GM12878 (cell line): ENCODE measurements at regions not wholly inside any gene's neighbourhood (a gene's known extent, or its start where the extent isn't known, plus 50 kb on each side); places are given as distances from the start of the nearest gene placed in this dataset.

Source experiments
- CTCF ChIP-seq, 3 experiments: IDR thresholded peaks in 2 of 3; conservative IDR thresholded peaks in 1 of 3; 2 replicates each; pipeline ENCODE4 v1.5.1; 2011; ENCODE audit warnings: low read depth in 3 of 3, low read length in 3 of 3, mild to moderate bottlenecking in 3 of 3, control low read depth in 2 of 3, moderate library complexity in 2 of 3, inconsistent platforms in 1 of 3, mixed read lengths in 1 of 3; ENCODE audit not compliant: control insufficient read depth in 2 of 3, insufficient read depth in 1 of 3; ENCODE audit errors: extremely low read depth in 1 of 3
- EP300 ChIP-seq, 2 experiments: fragments of 150-350 bp in 1 of 2; IDR thresholded peaks; 2 replicates each; pipeline ENCODE4 v1.6.1; 2011 to 2012; ENCODE audit warnings: low read depth in 2 of 2, low read length in 2 of 2, borderline replicate concordance in 1 of 2, improper control_type of control experiment in 1 of 2, inconsistent platforms in 1 of 2; ENCODE audit not compliant: control insufficient read depth in 1 of 2
- FOXM1 ChIP-seq: IDR thresholded peaks from 2 replicates; pipeline ENCODE4 v1.6.1; 2012; ENCODE audit warnings: low read depth, mild to moderate bottlenecking, inconsistent platforms, low read length, moderate library complexity
- POLR2A ChIP-seq: IDR thresholded peaks from 2 replicates; pipeline ENCODE4 v1.6.1; 2011; ENCODE audit warnings: low read depth, mild to moderate bottlenecking, low read length
- TF ChIP-seq, protein P1 (sequence below): IDR thresholded peaks from 2 replicates; pipeline ENCODE4 v1.6.1; 2012; ENCODE audit warnings: low read depth, low read length, improper control_type of control experiment

DNA sequence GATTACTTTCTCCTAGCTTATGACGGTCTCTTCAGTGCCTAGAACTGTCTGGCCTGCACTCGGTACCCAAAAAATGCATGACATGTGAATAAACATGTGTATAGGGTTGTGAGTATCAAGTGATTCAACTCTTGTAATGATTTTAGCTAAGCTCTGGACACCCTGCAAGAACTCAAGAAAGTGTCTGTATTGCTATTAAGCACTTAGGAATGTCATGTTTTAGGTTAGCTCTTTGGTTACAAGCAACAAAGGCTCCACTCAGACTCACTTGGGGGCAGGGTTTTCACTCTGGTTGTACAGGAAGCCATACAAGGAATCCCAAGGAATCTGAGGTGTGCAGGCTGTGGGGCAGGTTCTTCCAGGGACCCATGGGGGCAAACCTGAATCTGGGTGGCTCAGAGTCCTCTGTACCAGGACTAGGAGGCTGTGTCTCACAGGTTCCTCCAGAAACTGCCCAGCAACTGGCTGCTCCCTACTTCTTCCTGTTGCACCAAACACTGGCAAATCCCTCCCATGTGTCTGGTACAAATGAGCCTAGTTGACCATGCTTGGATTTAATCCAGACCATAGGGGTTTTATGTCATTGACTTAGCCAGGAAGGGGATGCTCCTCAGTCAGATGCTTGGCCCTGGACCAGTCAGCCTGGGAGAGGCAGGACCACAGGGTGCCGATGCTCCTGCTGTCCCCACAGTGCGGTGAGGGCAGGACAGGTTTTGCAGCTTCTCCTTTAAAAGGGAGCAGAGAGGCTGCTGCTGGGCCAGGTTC, 77.9 kb upstream of the CDH4 start:
- no peak for TF ChIP-seq CTCF (IDR thresholded peaks at IDR 0.05 in 2 of 3, conservative IDR thresholded peaks at IDR 0.05 in 1 of 3; ENCODE audit: control insufficient read depth in 2 of 3, extremely low read depth in 1 of 3, insufficient read depth in 1 of 3, low read depth in 3 of 3, low read length in 3 of 3)
- TF ChIP-seq, protein P1, sequence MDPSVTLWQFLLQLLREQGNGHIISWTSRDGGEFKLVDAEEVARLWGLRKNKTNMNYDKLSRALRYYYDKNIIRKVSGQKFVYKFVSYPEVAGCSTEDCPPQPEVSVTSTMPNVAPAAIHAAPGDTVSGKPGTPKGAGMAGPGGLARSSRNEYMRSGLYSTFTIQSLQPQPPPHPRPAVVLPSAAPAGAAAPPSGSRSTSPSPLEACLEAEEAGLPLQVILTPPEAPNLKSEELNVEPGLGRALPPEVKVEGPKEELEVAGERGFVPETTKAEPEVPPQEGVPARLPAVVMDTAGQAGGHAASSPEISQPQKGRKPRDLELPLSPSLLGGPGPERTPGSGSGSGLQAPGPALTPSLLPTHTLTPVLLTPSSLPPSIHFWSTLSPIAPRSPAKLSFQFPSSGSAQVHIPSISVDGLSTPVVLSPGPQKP, result no peak
- no peak for TF ChIP-seq EP300 (IDR thresholded peaks at IDR 0.05; ENCODE audit: borderline replicate concordance in 1 of 2, control insufficient read depth in 1 of 2, low read depth in 2 of 2, low read length in 2 of 2)
- TF ChIP-seq POLR2A, result no peak
- TF ChIP-seq FOXM1, result no peak
